ENCODE measurements at regions not wholly inside any gene's neighbourhood (a gene's known extent, or its start where the extent isn't known, plus 50 kb on each side); places are given as distances from the start of the nearest gene placed in this dataset.

DNA sequence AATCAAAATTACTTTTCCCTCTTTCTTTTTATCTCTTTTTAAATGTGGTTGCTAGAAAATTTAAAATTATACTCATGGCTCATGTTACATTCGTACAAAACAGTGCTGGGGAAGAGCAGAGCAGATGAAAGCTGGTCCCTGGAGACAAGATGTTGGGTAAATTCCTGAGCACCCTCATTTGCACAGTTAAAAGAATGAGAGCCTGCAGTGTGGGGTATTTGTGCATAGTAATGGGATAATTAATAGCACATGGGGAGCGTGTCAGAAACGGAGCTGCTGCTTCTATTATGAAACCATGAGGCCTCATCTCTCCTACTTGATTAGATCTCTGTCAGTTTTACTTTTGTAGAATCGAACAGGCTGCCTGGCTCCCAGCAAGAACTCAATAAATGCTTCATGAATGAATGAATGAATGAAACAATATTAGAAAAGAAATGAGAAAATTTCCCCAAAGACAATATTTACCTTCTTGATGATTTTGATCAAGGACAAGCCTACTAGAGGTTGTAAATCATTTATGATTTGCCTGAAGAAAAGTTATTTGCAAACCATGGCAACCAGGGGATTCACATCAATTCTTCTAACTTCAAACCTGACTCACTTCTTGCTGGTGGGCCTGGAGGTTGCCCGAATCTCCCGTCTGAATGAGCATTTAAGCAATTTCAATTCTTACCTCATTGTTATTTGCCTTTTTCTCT lies 177.2 kb upstream of the TUT7 start:
- H3K36me3 Mint-ChIP-seq (ENCODE audit: low read depth), result no peaks in the 10 kb centered on the region
- H3K4me1 Mint-ChIP-seq (ENCODE audit: low read depth), result no peaks in the 10 kb centered on the region
- H3K4me3 Mint-ChIP-seq, result no peak overlapping the region
- peaks cover 8% of the 10 kb centered on the region for H3K27me3 Mint-ChIP-seq
- no peak overlapping the region for H3K27ac Mint-ChIP-seq
- peaks cover 5% of the 10 kb centered on the region for H3K9me3 Mint-ChIP-seq

DNA sequence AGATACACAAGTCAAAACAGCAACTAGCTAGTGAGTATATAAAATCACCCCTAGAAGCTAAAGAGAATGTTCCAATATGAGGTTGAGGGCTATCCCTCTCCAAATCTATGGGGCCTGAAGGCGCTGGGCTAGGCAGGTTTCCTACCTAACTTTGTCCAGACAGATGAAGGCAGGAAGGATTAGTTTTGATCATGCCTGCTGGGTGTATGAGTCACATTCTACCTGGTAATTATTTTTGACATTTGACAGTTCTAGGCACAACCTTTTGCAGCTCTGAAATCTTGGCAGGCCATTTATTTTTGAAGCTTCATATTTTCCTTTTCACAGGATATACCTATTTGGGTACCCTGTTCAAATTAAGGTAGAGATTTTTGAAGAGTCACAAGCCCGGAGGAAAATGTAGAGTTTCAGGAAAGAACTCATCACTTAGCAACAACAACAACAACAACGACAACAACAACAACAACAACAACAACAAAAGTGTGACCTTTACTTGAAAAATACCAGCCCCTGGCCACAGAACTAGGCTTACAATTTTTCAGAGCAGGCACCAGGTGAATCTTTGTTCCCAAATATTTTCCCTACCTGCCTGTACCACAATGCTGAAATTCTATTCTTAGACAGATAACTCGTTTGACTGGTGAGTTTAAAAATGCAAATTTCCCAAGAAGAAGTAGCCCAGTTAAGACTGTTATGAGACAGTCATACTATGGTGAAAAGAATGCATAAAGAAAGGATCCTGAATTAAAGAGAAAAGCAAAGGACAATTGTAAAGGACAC lies 175.5 kb upstream of the TUT7 start:
- H3K27ac Mint-ChIP-seq, result no peak overlapping the region
- H3K36me3 Mint-ChIP-seq (ENCODE audit: low read depth), result no peaks in the 10 kb centered on the region
- no peaks in the 10 kb centered on the region for H3K4me1 Mint-ChIP-seq (ENCODE audit: low read depth)
- H3K9me3 Mint-ChIP-seq, result no peaks in the 10 kb centered on the region
- peaks cover 5% of the 10 kb centered on the region for H3K27me3 Mint-ChIP-seq
- no peak overlapping the region for H3K4me3 Mint-ChIP-seq

DNA sequence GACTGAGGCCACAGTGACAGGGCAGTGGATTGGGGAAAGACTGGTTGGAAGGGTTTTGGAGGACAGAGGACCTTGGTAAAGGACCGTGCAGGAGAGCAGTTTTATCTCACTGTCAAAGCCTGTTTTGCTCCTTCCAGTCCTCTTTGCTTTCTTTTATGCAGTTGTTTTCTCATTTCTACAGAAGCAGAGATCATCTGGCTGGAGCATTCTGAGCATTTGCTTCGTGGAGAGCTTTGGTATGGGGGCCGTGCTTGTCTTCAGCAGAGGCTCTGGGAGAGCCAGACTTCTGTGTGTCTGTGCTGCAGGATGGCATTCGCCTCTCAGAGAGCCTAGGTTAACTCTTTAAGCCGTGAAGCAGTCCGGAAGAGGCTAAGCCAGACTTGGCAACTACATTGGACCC lies 171.8 kb upstream of the TUT7 start:
- Mint-ChIP-seq H3K4me1 (ENCODE audit: low read depth) (no peaks in the 10 kb centered on the region), H3K4me3 (no peak overlapping the region), H3K9me3 (no peaks in the 10 kb centered on the region), H3K27me3 (peaks cover 5% of the 10 kb centered on the region), H3K36me3 (ENCODE audit: low read depth) (no peaks in the 10 kb centered on the region), H3K27ac (no peak overlapping the region)

DNA sequence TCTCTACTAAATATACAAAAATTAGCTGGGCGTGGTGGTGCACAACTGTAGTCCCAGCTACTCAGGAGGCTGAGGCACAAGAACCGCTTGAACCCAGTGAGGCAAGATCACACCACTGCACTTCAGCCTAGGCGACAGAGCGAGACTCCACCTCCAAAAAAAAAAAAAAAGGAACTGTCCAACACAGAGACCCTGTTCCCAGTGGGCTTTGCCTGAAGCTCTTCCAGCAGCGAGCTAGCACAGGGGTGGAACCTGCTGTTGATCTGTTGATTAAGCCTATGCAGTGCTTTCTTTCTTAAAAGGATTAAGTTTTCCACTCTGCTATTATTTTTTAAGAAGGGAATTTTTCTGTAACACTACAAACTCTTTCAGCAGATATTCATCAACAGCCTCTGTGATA lies 171.0 kb upstream of the TUT7 start:
- no peaks in the 10 kb centered on the region for H3K9me3 Mint-ChIP-seq
- no peaks in the 10 kb centered on the region for H3K4me1 Mint-ChIP-seq (ENCODE audit: low read depth)
- no peak overlapping the region for H3K27ac Mint-ChIP-seq
- H3K4me3 Mint-ChIP-seq, result no peak overlapping the region
- H3K36me3 Mint-ChIP-seq (ENCODE audit: low read depth), result no peaks in the 10 kb centered on the region
- peaks cover 5% of the 10 kb centered on the region for H3K27me3 Mint-ChIP-seq

DNA sequence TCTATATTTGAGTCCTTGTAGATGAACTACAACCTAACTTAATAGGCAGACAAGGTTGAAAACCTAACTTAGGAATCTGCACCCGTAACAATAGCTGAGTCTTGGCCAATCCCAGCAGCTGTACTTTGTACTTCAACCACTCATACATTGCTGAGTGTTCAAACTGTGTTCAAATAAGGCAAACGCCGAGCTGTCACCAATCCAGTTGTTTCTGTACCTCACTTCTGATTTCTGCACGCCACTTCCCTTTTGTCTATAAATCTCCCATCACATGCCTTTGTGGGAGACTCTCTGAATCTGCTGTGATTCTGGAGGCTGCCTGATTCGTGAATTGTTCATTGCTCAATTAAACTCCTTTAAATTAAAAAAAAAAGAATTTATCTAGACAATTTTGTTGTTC lies 167.8 kb upstream of the TUT7 start:
- Mint-ChIP-seq H3K9me3 (no peaks in the 10 kb centered on the region), H3K27me3 (no peaks in the 10 kb centered on the region), H3K36me3 (ENCODE audit: low read depth) (no peaks in the 10 kb centered on the region), H3K27ac (no peak overlapping the region), H3K4me1 (ENCODE audit: low read depth) (no peaks in the 10 kb centered on the region), H3K4me3 (no peak overlapping the region)

DNA sequence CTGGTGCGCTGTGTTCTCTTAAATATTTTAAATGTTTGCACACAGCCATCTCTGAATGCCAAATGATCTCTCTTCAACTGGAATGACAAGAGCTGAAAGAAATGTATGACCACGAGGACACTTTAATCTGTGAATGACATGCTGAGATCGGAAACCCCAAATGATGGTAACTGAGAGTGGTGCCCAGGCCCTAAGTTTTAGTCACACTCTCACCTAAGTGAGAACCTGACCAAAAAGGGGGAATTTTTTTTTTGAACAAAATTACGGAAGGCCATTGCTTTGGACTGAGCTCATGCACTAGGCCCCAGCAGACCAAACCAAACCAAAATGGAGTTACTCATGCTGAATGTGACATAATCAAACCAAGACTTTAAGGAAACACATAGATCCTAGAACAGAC lies 167.1 kb upstream of the TUT7 start:
- H3K27ac Mint-ChIP-seq, result no peak overlapping the region

DNA sequence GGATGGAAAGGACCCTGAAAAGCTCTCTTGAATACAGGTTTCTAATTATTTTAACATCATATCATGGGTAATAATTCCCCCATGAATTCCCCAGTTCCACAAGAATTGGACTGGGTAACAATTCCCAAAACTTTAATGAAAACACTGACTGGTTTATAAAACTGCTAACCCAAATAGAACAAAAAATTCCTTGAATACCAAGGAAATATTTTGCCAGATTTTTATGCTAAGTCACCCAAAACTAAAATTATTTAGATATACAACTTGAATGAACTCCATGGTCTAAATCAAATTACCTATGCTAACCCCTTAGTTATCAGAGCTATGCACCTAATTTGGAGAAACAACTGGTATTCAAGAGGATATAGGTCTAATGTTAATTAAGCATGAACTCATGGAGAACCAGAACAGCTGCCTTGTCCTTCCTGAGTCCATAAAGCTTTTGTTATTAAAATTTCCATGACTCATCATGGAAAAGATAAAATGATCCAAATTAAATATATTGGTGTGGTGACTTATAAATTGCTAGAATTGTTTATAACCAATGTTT lies 164.9 kb upstream of the TUT7 start:
- H3K4me1 Mint-ChIP-seq (ENCODE audit: low read depth), result no peaks in the 10 kb centered on the region
- no peak overlapping the region for H3K27ac Mint-ChIP-seq
- H3K4me3 Mint-ChIP-seq, result no peak overlapping the region
- peaks cover 9% of the 10 kb centered on the region for H3K27me3 Mint-ChIP-seq
- H3K9me3 Mint-ChIP-seq, result no peaks in the 10 kb centered on the region
- H3K36me3 Mint-ChIP-seq (ENCODE audit: low read depth), result no peaks in the 10 kb centered on the region

More for the DNA sequence above, 167.1 kb upstream of the TUT7 start:
- H3K36me3 Mint-ChIP-seq (ENCODE audit: low read depth), result no peaks in the 10 kb centered on the region
- H3K27me3 Mint-ChIP-seq, result no peaks in the 10 kb centered on the region
- no peaks in the 10 kb centered on the region for H3K4me1 Mint-ChIP-seq (ENCODE audit: low read depth)
- H3K4me3 Mint-ChIP-seq, result no peak overlapping the region
- H3K9me3 Mint-ChIP-seq, result no peaks in the 10 kb centered on the region

DNA sequence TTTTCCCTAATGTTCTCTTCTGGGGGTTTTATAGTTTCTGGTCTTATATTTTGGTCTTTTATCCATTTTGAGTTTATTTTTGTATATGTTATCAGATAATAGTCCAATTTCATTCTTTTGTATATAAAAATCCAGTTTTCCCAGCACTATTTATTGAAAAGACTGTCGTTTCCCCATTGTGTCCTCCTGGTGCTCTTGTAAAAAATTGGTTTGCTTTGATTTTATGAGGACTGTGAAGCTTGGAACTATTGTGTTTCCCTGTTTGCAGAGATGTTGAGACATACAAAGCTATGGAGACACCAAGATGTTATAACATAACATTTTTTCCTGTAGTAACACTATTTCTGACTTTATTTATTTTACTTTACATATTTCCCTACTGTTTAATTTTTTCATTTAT lies 163.3 kb upstream of the TUT7 start:
- H3K27ac Mint-ChIP-seq, result no peak overlapping the region
- no peaks in the 10 kb centered on the region for H3K4me1 Mint-ChIP-seq (ENCODE audit: low read depth)
- no peaks in the 10 kb centered on the region for H3K36me3 Mint-ChIP-seq (ENCODE audit: low read depth)
- no peak overlapping the region for H3K4me3 Mint-ChIP-seq
- H3K9me3 Mint-ChIP-seq, result no peaks in the 10 kb centered on the region
- peaks cover 9% of the 10 kb centered on the region for H3K27me3 Mint-ChIP-seq

DNA sequence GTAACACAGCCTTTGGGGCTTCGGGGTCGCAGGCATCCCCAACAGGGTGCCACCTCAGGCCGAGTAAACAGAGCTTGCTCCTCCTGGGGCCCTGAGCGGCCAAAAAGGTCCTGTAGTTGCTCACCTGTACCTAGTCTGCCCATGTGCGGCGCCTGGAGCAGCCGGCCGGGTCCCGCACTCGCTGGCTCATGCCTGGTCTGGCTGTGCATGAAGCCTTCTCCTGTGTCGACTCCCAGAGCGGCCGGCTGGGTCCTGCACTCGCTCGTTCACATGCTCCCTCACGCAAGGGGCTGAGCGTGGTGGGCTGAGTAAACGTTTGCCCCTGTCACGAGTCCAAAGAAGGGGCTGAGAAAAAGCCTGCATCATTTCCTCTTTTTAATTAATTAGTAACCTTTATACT lies 162.4 kb upstream of the TUT7 start:
- Mint-ChIP-seq H3K4me3 (no peak overlapping the region), H3K4me1 (ENCODE audit: low read depth) (no peaks in the 10 kb centered on the region), H3K9me3 (no peaks in the 10 kb centered on the region), H3K27ac (no peak overlapping the region), H3K27me3 (peaks cover 9% of the 10 kb centered on the region), H3K36me3 (ENCODE audit: low read depth) (no peaks in the 10 kb centered on the region)

DNA sequence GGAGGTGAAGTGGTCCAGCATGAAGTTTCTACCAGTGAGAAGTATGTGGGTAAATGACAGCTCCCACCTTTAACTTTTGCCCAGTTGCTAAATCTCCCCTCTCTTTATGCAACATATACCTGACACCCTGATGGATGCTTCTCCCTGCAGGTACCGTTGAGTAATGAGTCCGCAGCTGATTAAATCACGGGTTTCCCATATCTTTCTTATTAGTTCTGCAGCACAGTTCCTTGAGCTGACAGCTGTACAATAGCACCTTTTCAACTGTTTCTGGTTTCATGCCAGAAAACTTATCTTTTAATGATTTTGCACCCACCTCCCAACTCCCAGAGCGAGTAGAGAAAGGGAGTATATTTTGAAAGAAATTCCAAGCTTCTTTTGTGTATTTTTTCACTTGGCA lies 161.0 kb upstream of the TUT7 start:
- no peak overlapping the region for H3K27ac Mint-ChIP-seq
- H3K4me3 Mint-ChIP-seq, result no peak overlapping the region
- H3K9me3 Mint-ChIP-seq, result no peaks in the 10 kb centered on the region
- H3K36me3 Mint-ChIP-seq (ENCODE audit: low read depth), result no peaks in the 10 kb centered on the region
- no peaks in the 10 kb centered on the region for H3K4me1 Mint-ChIP-seq (ENCODE audit: low read depth)
- peaks cover 14% of the 10 kb centered on the region for H3K27me3 Mint-ChIP-seq

DNA sequence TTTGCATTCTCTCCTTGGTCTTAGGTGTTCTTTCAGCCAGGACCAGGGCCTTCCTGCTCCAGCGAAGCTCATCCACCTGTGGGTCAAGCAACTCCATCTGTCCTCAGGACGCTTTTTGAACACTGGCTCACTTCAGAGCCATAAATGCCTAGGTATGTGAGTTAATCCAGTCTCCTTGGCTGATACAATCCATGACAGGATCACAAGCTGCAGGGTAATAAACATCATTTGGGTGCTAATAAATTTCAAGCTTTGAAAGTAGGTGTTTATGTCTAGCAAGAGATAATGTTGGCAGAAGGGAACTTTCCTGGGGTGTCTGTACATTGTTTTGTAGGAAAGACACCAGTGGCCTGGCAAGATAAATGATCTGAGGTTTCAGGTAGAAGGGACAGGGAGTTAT lies 159.2 kb upstream of the TUT7 start:
- Mint-ChIP-seq H3K27me3 (peaks cover 14% of the 10 kb centered on the region), H3K36me3 (ENCODE audit: low read depth) (no peaks in the 10 kb centered on the region), H3K4me3 (no peak overlapping the region), H3K9me3 (no peaks in the 10 kb centered on the region), H3K27ac (no peak overlapping the region), H3K4me1 (ENCODE audit: low read depth) (no peaks in the 10 kb centered on the region)

DNA sequence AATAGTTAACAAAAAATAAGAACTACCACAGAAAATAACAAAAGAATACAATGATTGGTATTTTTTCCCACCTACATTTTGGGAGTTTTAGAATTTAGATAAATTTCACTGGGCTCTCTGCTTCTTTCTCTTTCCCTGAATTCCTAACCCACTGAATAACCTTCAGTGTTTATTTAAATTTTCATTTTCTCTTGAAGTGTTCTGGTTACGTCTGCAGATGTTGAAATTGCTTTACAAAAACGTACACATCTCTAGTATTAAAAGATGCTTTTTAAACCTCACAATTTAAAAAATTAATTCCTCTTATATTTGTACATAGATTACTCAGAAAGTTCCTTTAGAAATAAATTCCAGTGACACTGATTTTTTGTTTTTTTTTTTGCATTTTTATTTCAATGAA lies 158.7 kb upstream of the TUT7 start:
- no peak overlapping the region for H3K27ac Mint-ChIP-seq
- H3K4me3 Mint-ChIP-seq, result no peak overlapping the region
- H3K9me3 Mint-ChIP-seq, result no peaks in the 10 kb centered on the region
- H3K4me1 Mint-ChIP-seq (ENCODE audit: low read depth), result no peaks in the 10 kb centered on the region
- H3K27me3 Mint-ChIP-seq, result peaks cover 14% of the 10 kb centered on the region
- no peaks in the 10 kb centered on the region for H3K36me3 Mint-ChIP-seq (ENCODE audit: low read depth)

DNA sequence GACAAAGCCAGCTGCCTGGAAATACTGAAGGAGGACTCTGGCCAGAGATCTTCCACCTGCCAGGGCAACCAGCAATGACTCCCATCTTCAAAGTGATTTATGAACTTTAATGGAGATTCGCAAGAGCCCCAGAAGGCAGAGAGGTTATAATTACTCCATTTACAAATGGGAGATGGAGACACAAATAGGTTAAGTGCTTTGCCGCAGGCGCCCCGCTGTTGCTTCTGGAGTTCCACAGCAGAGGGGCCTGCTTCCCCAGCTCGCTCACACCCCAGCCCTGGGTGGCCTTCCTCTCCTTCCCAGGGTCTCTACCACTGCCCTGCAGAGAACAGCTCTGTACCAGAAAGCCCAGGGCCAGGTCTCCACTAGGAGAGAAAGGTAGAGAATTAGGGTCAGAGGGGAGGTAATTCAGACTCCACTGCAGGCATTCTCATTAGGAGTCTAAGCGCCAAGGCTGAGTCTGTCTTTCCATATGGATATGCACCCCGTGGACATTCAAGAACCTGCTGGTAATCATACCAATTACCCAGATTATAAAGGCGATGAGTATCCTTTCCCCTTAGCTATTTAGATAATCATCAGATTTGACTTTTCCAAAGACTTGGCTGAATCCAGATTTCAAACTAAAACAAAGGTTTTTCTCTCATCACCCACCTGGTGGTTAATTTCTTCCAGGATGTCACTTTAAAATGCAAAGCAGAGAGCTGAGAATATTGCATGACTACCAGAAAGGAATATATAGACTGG lies 157.6 kb upstream of the TUT7 start:
- H3K4me1 Mint-ChIP-seq (ENCODE audit: low read depth), result no peaks in the 10 kb centered on the region
- no peaks in the 10 kb centered on the region for H3K36me3 Mint-ChIP-seq (ENCODE audit: low read depth)
- H3K27ac Mint-ChIP-seq, result no peak overlapping the region
- peaks cover 18% of the 10 kb centered on the region for H3K27me3 Mint-ChIP-seq
- no peak overlapping the region for H3K4me3 Mint-ChIP-seq
- H3K9me3 Mint-ChIP-seq, result no peaks in the 10 kb centered on the region

DNA sequence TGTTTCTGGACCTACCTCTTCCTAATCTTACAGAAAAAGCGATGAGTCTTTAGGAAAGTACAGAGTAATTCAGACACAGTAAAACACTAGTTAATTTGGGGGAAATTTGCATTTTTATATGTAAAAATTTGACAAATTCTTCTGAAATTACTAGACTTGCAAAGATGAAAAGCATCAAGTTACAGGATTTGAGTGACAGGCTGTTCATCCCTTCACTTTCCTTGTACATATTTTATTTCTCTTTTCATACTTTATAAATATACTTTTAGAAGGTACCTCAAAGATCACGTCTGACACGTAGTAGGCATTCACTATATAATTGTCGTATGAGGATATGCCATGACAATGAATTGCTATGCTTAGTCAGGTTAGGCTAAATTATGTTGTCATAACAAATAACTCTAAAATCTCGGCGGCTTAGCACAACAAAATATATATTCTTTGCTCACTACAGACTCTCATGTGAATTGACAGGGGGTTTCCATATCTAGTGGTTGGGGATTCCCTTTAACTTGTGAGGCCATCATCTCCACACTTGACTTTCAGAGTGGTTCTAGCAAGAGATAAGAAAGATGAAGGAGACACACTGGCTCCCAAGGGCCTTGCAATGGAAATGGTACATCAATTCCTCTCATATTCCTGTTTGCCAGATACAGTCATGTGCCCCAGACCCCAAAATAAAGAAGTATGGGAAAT lies 154.1 kb upstream of the TUT7 start:
- H3K9me3 Mint-ChIP-seq, result no peaks in the 10 kb centered on the region
- H3K27me3 Mint-ChIP-seq, result peaks cover 22% of the 10 kb centered on the region
- no peak overlapping the region for H3K27ac Mint-ChIP-seq
- no peak overlapping the region for H3K4me3 Mint-ChIP-seq
- H3K36me3 Mint-ChIP-seq (ENCODE audit: low read depth), result no peaks in the 10 kb centered on the region
- H3K4me1 Mint-ChIP-seq (ENCODE audit: low read depth), result no peaks in the 10 kb centered on the region
